Muscle layer of duodenum (tissue), 2 donors: ENCODE measurements at regions not wholly inside any gene's neighbourhood (a gene's known extent, or its start where the extent isn't known, plus 50 kb on each side); places are given as distances from the start of the nearest gene placed in this dataset.
"Not testable (repeated sequence)": the region's sequence is repeated elsewhere in the genome, so short reads cannot be mapped to it uniquely, and the experiment has no call there.

Experiments used
- H3K27ac ChIP-seq: one replicate; pipeline ENCODE4 v1.7.0; 2013; ENCODE audit warnings: mild to moderate bottlenecking, low read length
- H3K27me3 ChIP-seq: one replicate; pipeline ENCODE4 v1.7.0; 2013; ENCODE audit warnings: low read depth, mild to moderate bottlenecking, control low read depth, low read length
- H3K36me3 ChIP-seq, 2 donors: one replicate each; pipeline ENCODE4 v1.7.0; 2013; ENCODE audit warnings: low read length in 2 of 2, control low read depth in 1 of 2, mild to moderate bottlenecking in 1 of 2; ENCODE audit not compliant: insufficient read depth in 2 of 2, control insufficient read depth in 1 of 2
- H3K4me1 ChIP-seq, 2 donors: one replicate each; pipeline ENCODE4 v1.7.0; 2013; ENCODE audit warnings: low read length in 2 of 2, mild to moderate bottlenecking in 2 of 2, control low read depth in 1 of 2, moderate library complexity in 1 of 2; ENCODE audit not compliant: insufficient read depth in 2 of 2, control insufficient read depth in 1 of 2
- H3K4me3 ChIP-seq, 2 donors: one replicate each; pipeline ENCODE4 v1.7.0; 2013; ENCODE audit warnings: low read length in 2 of 2, low read depth in 1 of 2, mild to moderate bottlenecking in 1 of 2
- H3K9me3 ChIP-seq, 2 donors: one replicate each; pipeline ENCODE4 v1.7.0; 2013; ENCODE audit warnings: low read length in 2 of 2, control low read depth in 1 of 2, mild to moderate bottlenecking in 1 of 2; ENCODE audit not compliant: control insufficient read depth in 1 of 2
- donor health status: healthy.

GRCh38 chr1:232146514-232146913, 483.4 kb downstream of the SIPA1L2 start:
- Histone ChIP-seq H3K4me3 (no peak overlapping the region), H3K27ac (no peak overlapping the region), H3K36me3 (no peaks in the 10 kb centered on the region), H3K9me3 (no peaks in the 10 kb centered on the region), H3K27me3 (no peaks in the 10 kb centered on the region), H3K4me1 (peaks cover 0 to 5% of the 10 kb centered on the region in 2 donors)

- Histone ChIP-seq H3K4me1 (peaks cover 0 to 5% of the 10 kb centered on the region in 2 donors), H3K27me3 (no peaks in the 10 kb centered on the region), H3K27ac (no peak overlapping the region), H3K4me3 (no peak overlapping the region), H3K9me3 (no peaks in the 10 kb centered on the region), H3K36me3 (no peaks in the 10 kb centered on the region)
Observed at GRCh38 chr1:232145768-232146167, 484.2 kb downstream of the SIPA1L2 start.

- Histone ChIP-seq H3K27me3 (no peaks in the 10 kb centered on the region), H3K4me1 (peaks cover 0 to 5% of the 10 kb centered on the region in 2 donors), H3K36me3 (no peaks in the 10 kb centered on the region), H3K4me3 (no peak overlapping the region), H3K27ac (no peak overlapping the region), H3K9me3 (no peaks in the 10 kb centered on the region)
Observed at GRCh38 chr1:232144696-232145230, 485.2 kb downstream of the SIPA1L2 start.

- Histone ChIP-seq H3K27me3 (no peaks in the 10 kb centered on the region), H3K27ac (peak overlapping the region; percentile 28), H3K36me3 (no peaks in the 10 kb centered on the region), H3K9me3 (no peaks in the 10 kb centered on the region), H3K4me1 (no peaks in the 10 kb centered on the region), H3K4me3 (no peak overlapping the region)
Observed at GRCh38 chr1:232143315-232143886, 486.5 kb downstream of the SIPA1L2 start.

- H3K4me3 ChIP-seq = no peak overlapping the region
- no peaks in the 10 kb centered on the region for H3K36me3 ChIP-seq
- no peaks in the 10 kb centered on the region for H3K4me1 ChIP-seq
- H3K27me3 ChIP-seq = no peaks in the 10 kb centered on the region
- no peaks in the 10 kb centered on the region for H3K9me3 ChIP-seq
- H3K27ac ChIP-seq = peak overlapping the region; percentile 28
Observed at GRCh38 chr1:232142403-232143314, 487.3 kb downstream of the SIPA1L2 start.

- not testable (repeated sequence) for H3K4me3 ChIP-seq, H3K27ac ChIP-seq, H3K36me3 ChIP-seq, H3K27me3 ChIP-seq, H3K4me1 ChIP-seq, H3K9me3 ChIP-seq
Observed at GRCh38 chr1:232141167-232141448, 488.8 kb downstream of the SIPA1L2 start.

- no peak overlapping the region for H3K4me3 ChIP-seq
- H3K36me3 ChIP-seq = no peaks in the 10 kb centered on the region
- peaks cover 0 to 5% of the 10 kb centered on the region in 2 donors for H3K9me3 ChIP-seq
- H3K4me1 ChIP-seq = no peaks in the 10 kb centered on the region
- no peak overlapping the region for H3K27ac ChIP-seq
- no peaks in the 10 kb centered on the region for H3K27me3 ChIP-seq
Observed at GRCh38 chr1:232140419-232141166, 489.3 kb downstream of the SIPA1L2 start.

- H3K9me3 ChIP-seq = peaks cover 0 to 5% of the 10 kb centered on the region in 2 donors
- no peaks in the 10 kb centered on the region for H3K36me3 ChIP-seq
- no peak overlapping the region for H3K27ac ChIP-seq
- H3K27me3 ChIP-seq = no peaks in the 10 kb centered on the region
- no peaks in the 10 kb centered on the region for H3K4me1 ChIP-seq
- H3K4me3 ChIP-seq = no peak overlapping the region
Observed at GRCh38 chr1:232139444-232139843, 490.5 kb downstream of the SIPA1L2 start.

GRCh38 chr1:232138044-232138443, 491.9 kb downstream of the SIPA1L2 start:
- Histone ChIP-seq H3K27ac (no peak overlapping the region), H3K27me3 (no peaks in the 10 kb centered on the region), H3K4me1 (no peaks in the 10 kb centered on the region), H3K36me3 (no peaks in the 10 kb centered on the region), H3K4me3 (no peak overlapping the region), H3K9me3 (peaks cover 0 to 5% of the 10 kb centered on the region in 2 donors)

- H3K27ac ChIP-seq = no peak overlapping the region
- no peak overlapping the region for H3K4me3 ChIP-seq
- no peaks in the 10 kb centered on the region for H3K36me3 ChIP-seq
- H3K27me3 ChIP-seq = no peaks in the 10 kb centered on the region
- no peaks in the 10 kb centered on the region for H3K4me1 ChIP-seq
- H3K9me3 ChIP-seq = peaks cover 0 to 5% of the 10 kb centered on the region in 2 donors
Observed at GRCh38 chr1:232137066-232137465, 492.9 kb downstream of the SIPA1L2 start.

GRCh38 chr1:232136136-232136535, 493.8 kb downstream of the SIPA1L2 start:
- H3K4me1 ChIP-seq = no peaks in the 10 kb centered on the region
- H3K27me3 ChIP-seq = no peaks in the 10 kb centered on the region
- peaks cover 0 to 5% of the 10 kb centered on the region in 2 donors for H3K9me3 ChIP-seq
- H3K36me3 ChIP-seq = no peaks in the 10 kb centered on the region
- no peak overlapping the region for H3K4me3 ChIP-seq
- H3K27ac ChIP-seq = no peak overlapping the region
